Colon (tissue), 2 donors: ENCODE measurements at regions not wholly inside any gene's neighbourhood (a gene's known extent, or its start where the extent isn't known, plus 50 kb on each side); places are given as distances from the start of the nearest gene placed in this dataset.
"Not testable (repeated sequence)": the region's sequence is repeated elsewhere in the genome, so short reads cannot be mapped to it uniquely, and the experiment has no call there.

ENCODE experiments used
- FAIRE-seq: peaks from 2 replicates; lab custom pipeline; 2012; peaks lifted over from hg19 to GRCh38; lab: Jason Lieb, UNC
- donor health status: control.
- donor health status: control.

DNA sequence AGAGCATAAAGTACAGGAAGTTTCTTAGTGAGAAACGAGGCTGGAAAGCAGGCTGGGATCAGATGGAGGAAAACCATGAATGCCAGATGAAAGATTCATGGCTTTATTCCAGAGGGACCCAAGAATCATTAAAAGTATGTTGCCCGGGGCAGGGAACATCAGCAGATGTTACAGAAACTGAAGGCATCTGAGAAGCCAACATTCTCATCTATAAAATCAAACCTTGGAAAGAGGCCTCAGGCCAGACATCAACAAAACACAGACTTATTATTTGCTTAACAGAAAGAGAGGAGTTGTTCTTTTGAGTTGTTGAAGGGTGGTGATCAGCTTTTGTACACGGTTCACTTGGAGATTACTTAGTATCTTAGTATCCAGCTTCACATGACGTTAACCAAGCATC, 543.6 kb downstream of the RFC3 start:
- no peak for FAIRE-seq

- FAIRE-seq = no peak
Observed at GRCh38 chr13:34363266-34363665, 545.3 kb downstream of the RFC3 start.

DNA sequence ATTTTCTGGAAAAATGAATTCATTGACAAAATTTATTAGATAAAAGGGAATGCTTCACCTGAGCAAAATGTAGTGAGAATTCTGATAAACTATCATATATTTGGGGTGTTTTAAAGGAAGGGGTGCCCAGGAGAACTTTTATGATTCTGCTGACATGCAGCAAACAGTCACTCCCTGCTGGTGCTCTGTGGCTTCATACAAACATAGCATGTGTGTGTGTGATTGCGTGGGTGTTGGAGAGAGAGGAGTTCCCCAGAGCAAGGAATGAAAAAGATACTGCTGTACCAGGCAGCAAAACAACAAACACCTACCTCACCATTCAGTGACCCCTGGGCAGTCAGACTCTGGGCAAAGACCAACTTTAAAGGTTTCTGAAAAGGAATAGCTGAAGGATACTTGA, 546.7 kb downstream of the RFC3 start:
- no peak for FAIRE-seq

GRCh38 chr13:34369931-34370330, 552.0 kb downstream of the RFC3 start:
- FAIRE-seq = no peak

GRCh38 chr13:34371108-34371507, 553.2 kb downstream of the RFC3 start:
- FAIRE-seq = no peak

GRCh38 chr13:34371645-34372395, 553.9 kb downstream of the RFC3 start:
- FAIRE-seq = no peak

DNA sequence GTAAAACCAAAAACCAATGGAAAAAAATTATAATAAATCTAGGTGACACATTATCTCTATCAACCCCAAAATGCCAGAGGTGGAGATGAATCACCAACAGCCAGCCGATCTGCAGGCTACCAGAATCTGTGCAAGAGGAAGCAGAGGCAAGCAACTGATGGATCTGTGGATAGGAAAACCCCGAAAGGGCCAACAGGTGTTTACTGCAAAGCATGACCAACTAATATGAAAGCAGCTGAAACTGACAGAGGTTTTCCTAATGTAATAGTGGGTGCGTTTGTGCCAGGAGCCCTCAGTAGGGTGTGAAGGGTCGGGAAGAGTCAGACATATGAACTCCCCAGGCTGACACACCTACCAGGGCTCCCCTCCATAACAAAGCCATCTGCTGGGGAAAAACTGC, 554.6 kb downstream of the RFC3 start:
- FAIRE-seq = no peak

DNA sequence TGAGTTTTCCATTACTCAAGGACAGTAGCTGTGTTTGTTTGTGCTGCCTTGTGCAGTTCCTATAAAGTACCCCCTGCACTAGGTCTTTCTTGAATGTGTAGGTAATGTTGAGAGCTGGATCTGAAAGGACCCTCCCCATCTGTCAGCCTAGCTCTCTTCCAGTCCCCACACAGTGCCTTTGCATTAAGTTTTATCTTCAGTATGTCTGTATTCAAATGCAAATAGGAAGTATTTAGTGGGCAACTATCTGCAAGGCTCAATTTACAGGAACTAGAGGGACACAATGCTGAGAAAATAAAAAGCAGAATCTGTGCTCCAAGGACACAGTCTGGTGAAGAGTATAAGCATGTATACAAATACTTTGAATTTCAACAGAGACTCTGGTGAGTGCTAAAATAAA, 558.5 kb downstream of the RFC3 start:
- no peak for FAIRE-seq

- no peak for FAIRE-seq
Observed at GRCh38 chr13:34381228-34381627, 560.8 kb upstream of the NBEA start.

DNA sequence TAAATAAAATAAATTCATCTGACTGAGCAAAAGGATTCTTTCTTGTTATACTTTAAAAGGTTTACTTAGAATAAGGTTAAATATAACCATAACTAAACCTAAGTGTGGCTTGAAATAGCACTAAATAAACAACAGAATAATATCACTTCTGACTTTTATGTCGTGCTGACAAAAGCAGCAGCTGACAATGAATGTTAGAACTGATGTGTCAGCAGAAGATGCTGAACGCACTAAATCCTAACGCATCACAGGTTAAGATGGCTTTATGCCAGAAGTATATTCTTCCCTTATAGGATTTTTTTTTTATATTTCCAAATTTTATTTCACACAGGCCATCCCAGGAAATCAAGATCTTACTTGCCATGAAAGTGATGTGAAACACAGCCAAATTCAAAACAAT, 558.3 kb upstream of the NBEA start:
- no peak for FAIRE-seq

DNA sequence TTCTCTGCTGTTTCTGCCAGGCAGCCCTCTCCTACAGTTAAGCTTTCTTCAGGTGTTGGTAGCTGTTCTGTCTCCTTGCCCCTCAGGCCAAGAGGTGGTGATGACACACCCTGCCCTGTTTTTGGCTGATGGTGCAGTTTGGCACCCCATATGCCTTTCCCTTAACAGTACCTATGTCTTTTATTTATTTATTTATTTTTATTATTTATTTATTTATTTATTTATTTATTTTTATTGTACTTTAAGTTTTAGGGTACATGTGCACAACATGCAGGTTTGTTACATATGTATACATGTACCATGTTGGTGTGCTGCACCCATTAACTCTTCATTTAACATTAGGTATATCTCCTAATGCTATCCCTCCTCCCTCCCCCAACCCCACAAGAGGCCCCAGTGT, 555.8 kb upstream of the NBEA start:
- FAIRE-seq = not testable (repeated sequence)

DNA sequence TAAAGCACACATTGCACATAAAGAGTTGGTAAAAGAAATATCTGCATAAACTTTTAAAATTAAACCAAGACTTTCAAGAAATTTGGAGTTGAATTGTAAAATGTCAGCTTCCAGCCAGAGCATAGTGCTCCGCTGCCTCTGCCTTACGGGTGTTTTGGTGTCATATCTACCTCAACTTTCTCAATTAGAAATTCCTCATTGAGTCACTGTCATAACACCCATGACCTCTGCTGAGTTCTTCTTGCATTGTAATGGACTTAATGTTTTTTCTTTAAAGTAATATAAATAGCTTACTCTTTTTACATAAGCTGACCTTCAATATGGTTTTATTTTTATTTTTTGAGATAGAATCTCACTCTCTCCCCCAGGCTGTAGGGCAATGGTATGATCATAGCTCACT, 551.0 kb upstream of the NBEA start:
- no peak for FAIRE-seq

DNA sequence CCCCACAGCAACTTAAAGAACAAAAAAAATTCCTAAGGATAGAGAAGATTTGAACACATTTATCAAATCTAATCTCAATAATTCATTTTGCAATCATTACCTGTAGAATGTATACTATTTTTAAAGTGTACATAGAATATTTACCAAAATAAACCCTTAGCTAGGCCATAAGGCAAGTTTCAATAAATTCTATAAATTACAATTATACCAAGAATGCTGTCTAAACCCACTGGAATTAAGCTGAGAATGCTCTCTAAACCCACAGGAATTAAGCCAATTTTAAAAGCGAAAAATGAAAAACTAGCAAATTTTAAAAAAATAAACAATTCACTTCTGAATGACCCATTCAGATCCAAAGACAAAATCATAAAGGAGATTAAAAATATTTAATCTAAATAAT, 540.4 kb upstream of the NBEA start:
- no peak for FAIRE-seq

GRCh38 chr13:34405410-34406181, 536.5 kb upstream of the NBEA start:
- FAIRE-seq = no peak

GRCh38 chr13:34408640-34409039, 533.4 kb upstream of the NBEA start:
- no peak for FAIRE-seq

DNA sequence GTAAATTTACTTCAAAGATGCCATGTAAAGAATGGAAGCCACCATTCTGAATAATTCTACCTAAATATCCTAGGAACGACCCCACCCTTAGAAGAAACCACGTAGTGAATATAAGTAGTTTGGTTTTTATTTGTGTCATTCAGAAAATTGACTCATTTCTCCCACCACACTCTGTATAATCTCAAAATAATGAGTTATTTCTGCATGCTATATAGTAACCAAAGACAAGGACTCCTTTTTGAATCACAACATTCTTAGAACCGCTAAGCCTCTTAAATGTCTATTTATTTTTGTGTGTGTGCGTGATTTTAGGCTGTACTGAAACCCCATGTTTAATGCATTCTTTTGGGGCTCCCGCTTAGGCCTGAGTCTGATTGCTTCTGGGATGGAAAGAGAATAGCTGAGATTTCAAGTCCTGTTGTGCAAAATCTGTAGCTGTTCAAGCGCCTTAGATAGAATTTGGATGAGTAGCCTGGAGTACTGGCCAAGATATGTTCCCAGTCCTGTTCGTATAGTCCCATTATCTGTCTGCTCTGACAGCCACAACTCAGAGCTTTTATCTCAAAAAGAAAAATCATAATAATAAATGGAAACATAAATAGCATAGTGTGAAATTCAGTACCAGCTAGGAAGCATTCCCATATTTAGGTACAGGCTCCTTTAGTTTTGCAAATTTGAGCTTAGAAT, 532.4 kb upstream of the NBEA start:
- no peak for FAIRE-seq

- FAIRE-seq = no peak
Observed at GRCh38 chr13:34410678-34411077, 531.4 kb upstream of the NBEA start.

GRCh38 chr13:34411177-34411576, 530.9 kb upstream of the NBEA start:
- no peak for FAIRE-seq

DNA sequence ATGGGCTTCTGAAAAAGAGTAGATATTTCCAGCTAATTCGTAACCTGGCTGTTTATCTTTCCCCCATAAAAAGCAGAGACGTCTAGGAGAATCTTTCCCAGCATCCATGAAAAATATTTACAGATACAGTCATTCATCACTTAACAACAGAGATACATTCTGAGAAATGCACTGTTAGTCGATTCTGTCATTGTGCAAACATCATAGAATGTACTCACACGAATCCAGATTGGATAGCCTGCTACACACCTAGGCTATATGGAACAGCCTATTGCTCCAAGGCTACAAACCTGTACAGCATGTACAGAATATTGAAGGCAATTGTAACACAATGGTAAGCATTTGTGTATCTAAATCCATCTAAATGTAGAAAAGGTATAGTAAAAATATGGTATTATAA, 530.2 kb upstream of the NBEA start:
- no peak for FAIRE-seq

- FAIRE-seq = no peak
Observed at GRCh38 chr13:34412295-34412694, 529.8 kb upstream of the NBEA start.

GRCh38 chr13:34412817-34413375, 529.2 kb upstream of the NBEA start:
- no peak for FAIRE-seq

DNA sequence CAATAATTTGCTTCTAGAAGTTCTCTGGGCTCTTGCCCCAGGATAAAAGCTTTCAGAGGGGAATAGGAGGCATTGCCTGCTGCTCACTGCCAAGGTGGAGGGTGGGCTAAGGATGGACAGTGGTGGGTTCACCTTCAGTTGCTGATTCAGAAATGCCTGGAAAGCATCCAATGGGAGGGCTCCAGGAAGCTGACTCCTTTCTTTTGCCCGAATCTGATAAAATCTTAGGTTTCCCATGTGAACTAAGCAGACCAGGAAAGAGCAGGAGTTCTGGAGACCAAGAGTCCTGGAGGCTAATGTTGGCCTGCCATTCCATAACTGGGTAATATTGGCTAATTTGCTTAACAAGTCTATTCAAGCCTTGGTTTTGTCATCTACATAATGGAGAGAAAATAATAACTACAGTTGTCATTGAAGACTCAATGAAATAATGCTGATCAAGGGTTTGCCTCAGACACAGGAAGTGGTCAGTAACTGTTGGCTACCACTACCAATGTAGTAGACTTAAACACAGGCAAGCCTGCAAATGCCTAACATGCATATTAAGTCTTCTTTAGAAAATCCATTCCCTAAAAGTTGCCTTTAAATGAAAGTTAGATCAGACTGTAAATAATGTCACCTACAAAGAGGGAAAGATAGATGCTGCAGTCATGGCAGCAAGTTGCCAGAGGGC, 528.4 kb upstream of the NBEA start:
- FAIRE-seq = no peak
